ENCODE measurements at regions not wholly inside any gene's neighbourhood (a gene's known extent, or its start where the extent isn't known, plus 50 kb on each side); places are given as distances from the start of the nearest gene placed in this dataset.
"Not testable (repeated sequence)": the region's sequence is repeated elsewhere in the genome, so short reads cannot be mapped to it uniquely, and the experiment has no call there.

DNA sequence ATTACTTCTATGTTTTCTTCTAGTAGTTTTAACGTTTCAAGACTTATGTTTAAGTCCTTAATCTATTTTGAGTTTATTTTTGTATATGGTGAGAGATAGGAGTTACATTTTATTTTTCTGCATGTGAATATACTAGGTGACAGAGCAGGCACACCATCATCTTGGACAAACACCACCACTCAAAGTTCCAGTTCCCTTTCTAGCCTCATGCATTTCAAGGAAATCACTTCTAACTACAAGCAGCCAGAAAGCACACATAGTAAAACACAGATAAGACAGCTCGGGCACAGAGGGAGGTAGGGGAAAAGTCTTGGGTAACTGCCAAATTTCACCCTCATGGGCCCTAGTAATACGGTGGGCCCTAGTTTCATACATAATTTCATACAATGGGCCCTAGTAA lies 609.4 kb upstream of the HS3ST5 start:
- DNase-seq (ENCODE audit: low spot score), result no peak

DNA sequence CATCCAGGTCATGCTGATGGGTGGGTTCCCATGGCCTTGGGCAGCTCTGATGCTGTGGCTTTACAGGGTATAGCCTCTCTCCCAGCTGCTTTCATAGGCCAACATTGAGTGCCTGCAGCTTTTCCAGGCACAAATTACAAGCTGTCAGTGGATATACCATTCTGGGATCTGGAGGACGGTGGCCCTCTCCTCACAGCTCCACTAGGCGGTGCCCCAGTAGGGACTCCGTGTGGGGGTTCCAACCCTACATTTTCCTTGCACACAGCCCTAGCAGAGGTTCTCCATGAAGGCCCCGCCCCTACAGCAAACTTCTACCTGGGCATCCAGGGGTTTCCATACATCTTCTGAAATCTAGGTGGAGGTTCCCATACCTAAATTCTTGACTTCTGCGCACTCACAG lies 602.6 kb upstream of the HS3ST5 start:
- DNase-seq (ENCODE audit: low spot score), result no peak

DNA sequence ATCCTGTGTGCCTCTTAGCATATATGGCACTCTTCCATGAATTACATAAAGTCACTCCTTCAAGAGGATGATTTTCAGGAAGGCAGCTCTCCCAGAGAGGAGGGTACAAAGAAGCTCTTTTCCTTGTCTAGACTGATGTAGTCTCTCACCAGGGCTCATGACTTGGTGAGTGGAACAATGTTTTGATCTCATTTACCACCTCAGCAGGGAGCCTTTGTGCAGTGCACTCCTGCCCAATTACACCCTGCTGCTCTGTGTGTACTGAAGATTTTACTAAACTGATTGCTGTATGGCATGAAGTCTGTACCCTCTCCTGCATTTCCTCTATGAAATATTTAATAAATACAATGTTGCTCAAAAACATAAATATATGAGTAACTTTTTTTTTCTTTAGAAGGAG lies 598.3 kb upstream of the HS3ST5 start:
- DNase-seq (ENCODE audit: low spot score), result no peak

DNA sequence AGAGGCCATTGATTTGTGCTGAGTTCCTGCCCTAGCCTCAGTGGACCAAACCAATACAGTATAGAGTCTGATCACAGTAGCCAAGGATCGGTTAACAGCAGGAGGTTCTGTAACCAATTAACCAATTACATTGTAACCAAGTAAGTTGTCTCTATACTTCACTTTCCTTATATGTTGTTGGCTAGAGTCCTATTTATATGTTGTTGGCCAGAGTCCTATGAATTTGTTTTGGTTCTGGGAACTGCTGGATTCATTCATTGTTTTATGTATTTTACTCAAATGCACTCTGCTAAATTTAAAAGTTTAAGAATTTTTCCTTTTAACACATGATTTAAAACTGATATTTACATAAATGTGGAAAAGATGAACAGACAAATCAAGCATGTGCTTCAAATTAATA lies 597.4 kb upstream of the HS3ST5 start:
- DNase-seq (ENCODE audit: low spot score), result no peak

DNA sequence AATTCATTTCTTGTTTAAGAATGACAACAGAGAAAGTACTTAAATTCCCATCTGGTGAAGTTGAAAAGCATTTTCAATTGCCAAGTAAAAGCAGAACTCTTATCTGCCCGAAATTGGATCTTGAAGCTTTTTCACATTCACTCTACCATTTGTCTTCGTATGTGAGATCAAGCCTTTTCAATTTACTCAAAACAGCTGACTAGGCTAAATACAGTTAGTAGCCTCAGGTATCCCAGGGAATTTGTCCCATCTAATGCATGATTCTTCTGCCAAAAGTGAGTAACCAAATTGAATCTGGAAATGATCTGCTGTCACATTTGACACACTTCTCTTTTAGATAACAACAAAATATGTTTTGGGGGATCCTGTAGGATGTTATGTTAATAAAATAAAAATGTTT lies 596.8 kb upstream of the HS3ST5 start:
- no peak for DNase-seq (ENCODE audit: low spot score)

DNA sequence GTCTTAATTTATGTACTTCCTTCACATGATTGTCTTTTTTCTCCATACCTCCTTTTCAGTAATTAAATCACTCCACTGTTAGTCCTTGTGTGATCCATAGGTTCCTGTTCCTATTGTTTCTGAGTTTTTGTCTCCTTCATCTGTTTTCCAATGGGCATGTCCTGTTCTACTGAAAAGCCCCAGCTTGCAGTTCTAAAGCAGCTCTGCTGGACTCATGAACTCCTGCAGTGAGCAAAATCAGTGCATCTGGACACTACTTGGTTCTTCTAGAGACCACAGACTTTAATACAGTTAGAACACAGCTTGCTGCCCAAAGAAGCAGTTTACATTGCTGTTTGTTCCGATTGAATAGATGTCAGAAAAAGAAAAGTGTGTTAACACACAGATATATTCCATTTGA lies 593.3 kb upstream of the HS3ST5 start:
- no peak for DNase-seq (ENCODE audit: low spot score)

DNA sequence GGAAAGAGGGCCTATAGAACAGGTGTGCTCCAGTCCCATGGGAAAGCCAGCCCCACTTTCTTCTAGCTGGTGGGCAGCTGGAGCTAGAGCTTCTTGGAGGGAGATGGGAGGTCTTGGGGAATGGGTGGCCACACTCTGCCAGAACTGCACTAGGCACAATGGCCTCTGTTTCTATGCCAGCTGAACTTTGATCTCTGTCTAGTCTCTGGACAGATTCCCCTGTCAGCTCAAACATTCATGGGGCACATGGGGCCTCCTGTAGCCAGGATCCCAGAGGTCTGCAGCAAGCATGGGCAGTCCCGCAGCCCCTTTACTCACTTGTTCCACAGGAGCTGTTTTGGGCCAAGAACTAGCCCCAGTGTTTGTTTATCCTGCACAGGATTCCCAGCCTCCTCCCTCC lies 591.3 kb upstream of the HS3ST5 start:
- DNase-seq (ENCODE audit: low spot score), result no peak

DNA sequence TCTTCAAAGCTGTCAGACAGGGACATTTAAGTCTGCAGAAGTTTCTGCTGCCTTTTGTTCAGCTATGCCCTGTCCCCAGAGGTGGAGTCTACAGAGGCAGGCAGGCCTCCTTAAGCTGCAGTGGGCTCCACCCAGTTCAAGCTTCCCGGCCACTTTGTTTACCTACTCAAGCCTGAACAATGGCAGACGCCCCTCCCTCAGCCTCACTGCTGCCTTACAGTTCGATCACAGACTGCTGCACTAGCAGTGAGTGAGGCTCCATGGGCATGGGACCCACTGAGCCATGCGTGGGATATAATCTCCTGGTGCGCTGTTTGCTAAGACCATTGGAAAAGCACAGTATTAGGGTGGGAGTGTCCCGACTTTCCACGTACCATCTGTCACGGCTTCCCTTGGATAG lies 585.9 kb upstream of the HS3ST5 start:
- DNase-seq (ENCODE audit: low spot score), result not testable (repeated sequence)

DNA sequence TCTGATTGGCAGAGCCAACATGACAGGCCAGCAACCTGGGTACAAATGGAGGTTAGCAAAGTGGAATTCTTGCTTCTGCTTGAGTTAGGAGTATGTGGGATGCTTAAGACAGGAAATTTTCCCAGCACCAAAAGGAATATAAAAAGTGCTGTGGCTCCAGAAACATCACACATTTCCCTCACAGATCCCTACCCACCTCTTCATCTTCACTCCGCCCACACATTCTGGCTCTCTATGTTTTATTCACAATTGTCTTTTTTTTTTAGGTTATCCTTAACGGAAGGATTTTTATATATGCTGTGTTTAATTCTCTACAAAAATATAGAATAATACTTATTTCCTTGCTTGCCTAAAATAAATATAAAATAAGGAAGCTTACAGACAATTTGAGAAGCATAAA lies 563.3 kb upstream of the HS3ST5 start:
- DNase-seq (ENCODE audit: low spot score), result no peak

DNA sequence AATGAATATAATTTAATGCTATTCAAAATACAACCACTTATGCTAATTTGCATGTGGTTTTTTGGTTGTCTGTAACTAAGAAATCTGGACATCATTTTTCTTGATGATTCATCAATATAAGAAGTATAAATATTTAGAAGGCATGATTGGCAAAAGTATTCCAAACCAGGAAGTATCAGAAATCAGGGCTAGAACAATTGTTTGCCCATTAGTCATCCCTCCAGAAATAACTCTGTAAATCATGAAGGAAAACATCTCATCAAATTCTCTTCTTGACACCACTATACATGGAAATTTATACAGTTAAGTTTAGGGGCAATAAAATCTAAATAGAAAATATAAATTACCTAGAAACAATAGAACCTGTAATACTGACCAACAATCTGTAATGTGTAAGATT lies 554.7 kb upstream of the HS3ST5 start:
- no peak for DNase-seq (ENCODE audit: low spot score)

DNA sequence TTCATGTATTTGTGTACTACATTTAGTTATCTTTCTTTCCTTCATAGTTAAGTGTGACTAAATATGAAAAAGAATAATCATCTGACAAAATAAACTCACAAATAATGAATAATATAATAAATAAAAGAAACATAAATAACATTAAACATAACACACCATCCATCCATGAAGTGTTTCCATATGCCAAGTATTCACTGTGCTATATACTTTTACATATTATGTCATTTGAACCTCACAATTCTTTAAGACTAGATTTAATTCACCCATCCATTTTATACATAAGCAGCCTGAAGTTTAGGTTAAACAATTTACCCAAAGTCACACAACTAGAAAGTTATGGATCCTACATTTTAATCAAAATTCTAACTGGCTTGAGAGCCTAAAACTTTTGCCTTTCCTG lies 549.4 kb upstream of the HS3ST5 start:
- no peak for DNase-seq (ENCODE audit: low spot score)

DNA sequence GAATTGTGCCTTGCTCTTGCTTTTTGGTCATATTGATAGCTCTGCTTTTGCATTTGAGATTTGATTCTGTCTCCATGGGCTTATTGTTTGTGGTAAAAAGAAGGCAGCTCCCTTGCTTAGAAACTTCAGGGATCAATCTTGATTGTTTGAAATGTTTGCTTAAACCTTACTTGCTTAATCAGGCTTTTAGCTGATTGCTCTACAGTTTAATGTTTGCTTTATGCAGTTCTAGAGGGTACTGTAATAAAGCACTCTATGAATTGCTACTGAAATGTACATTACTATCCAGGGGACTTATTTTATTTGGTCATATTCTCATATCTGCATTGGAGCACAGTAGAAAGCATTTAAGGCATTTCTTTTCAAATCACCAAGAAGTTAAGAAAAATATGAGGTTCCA lies 545.4 kb upstream of the HS3ST5 start:
- DNase-seq (ENCODE audit: low spot score), result no peak

DNA sequence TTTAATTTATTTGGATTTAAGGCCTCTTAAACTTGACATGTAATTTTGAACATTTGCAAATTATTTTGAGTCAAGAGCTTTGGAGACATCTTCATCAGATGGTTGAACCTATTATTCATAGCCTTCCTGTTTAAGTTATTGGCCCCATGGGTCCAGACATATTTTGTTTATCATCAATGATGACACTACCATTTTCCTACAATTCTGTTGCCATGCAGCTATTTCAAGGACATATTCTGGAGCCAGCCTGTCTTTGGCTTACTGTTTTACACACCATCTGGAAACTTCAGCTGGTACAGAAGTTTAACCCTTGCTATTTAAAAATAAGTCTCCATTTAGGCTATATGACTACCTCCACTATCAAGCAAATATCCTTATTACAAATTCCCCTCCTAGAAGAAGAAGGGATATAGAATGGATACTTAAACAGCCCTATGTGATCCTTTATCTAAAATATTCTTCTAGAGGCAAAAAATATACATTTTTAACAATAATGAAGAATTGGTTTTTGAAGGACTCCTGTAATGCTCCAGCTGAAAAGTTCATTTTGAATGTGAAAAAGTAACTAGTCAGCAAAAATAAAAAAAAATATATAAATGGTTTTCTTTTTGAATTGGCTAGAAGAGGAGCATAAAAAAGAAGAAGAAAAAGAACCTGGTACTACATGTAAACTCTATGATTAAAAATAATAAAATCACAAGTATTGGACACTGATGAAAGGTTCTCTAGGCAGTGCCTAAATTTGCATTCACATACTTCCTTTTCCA lies 544.0 kb upstream of the HS3ST5 start:
- no peak for DNase-seq (ENCODE audit: low spot score)

DNA sequence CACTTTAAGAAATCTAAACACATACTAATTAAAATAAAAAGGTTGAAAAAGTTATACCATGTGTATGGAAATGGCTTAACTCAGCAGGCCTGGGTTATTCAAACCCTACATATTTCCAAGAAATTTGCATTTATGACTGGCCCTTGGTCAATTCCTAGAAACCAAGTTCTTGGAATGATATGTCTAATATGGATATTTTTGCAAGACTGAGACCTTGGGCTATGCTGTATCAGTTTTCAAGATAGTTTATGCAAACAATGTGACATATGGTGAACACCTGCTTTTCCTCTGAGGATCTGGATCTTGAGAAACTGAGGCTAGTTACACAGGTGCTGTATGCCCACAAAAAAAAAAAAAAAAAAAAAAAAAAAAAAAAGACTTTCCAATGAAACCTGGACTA lies 536.9 kb upstream of the HS3ST5 start:
- no peak for DNase-seq (ENCODE audit: low spot score)

DNA sequence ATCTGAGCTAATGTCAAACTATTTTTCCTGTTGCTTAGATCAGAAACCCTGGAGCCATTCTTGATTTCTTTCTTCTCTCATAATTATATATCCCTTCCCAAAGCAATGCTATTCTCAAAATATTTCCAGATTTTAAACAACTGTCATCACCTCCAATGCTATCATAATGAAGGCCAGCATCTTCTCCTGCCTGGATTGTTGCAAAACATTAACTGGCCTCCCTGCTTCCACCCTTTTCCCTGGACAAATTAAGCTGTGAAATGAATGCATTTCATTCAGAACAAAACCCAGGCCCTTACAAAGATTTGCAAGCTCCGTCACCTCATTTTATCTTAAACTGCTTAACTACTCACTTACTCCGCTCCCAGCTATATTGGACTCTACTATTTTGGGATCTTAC lies 535.3 kb upstream of the HS3ST5 start:
- no peak for DNase-seq (ENCODE audit: low spot score)

DNA sequence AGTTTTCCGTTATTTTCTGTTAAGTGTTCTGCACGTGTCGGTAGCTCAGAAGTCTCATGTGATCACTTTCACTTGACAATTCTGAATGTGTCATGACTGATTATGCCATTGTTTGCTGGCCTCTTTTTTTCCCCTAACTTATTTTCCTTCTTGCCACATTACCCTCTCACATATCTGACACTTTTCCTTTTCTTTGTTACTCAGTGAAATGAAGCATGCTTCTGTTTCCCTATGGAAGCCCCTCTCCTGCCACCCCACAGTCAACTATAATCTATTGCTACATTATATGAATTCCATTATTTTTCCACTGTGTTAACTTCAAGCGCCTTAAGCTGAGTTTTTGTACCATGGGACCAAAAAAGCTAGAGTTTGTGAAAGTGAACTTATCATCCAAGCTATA lies 531.6 kb upstream of the HS3ST5 start:
- no peak for DNase-seq (ENCODE audit: low spot score)

DNA sequence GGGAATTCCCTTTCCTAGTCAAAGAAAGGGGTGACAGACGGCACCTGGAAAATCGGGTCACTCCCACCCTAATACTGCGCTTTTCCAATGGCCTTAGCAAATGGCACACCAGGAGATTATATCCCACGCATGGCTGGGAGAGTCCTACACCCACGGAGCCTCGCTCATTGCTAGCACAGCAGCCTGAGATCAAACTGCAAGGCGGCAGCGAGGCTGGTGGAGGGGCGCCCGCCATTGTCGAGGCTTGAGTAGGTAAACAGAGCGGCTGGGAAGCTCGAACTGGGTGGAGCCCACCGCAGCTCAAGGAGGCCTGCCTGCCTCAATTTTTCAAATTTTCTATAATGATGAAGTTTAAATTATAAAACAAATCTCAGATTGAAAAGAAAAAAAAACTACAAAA lies 522.7 kb upstream of the HS3ST5 start:
- not testable (repeated sequence) for DNase-seq (ENCODE audit: low spot score)

DNA sequence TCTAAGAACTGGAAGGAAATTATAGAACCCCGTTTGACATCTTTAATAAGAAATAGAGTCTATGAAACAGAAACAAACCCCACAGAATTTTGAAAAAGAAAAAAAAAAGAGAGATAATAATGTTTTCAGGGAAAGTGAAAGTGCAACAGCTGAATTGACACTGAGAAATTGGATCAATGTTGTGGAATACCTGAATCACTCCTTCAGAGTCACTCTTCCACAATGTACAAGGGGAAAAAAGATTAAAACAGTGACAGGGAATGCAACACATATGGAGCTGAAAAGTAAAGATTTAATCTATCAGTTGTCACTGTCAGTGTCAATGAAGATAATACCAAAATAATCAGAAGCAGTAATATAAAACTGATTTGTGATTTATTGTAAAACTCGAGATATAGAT lies 520.8 kb upstream of the HS3ST5 start:
- no peak for DNase-seq (ENCODE audit: low spot score)

DNA sequence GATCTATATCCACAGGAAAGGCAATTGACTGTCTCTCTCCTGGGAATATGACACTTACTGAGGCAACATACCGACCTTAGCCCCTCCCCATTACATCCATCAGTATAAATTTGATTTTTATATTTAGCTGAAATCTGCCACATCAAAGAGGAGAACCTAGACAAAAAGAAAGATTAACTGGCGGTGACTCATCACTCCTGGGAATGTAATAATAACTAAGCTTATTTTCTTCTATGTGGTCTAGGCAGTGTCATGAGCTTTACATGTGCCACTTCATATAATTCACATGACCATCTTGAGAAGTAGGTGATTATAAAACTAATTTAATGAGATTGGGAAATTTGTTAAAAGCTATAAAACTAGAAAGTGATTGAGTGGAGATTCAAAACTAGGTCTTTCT lies 520.0 kb upstream of the HS3ST5 start:
- DNase-seq (ENCODE audit: low spot score), result no peak

DNA sequence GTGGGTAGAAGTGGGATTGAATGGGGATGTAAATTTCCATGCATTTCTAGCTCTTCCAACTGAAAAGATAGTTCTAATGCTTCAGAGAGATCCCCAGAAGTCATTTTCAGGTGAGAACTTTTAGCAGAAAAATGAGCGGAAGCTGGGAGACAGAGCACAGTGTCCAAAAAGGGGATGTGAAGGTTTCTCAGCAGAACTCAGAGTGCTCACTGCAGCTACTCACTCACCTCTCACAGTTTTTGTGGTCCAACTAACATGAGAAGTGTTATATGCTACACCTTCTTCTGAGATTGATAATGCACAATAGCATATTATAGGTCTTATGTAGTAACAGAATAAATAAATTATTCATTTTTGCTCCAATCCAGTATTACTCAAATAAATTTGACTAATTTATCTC lies 519.2 kb upstream of the HS3ST5 start:
- no peak for DNase-seq (ENCODE audit: low spot score)

DNA sequence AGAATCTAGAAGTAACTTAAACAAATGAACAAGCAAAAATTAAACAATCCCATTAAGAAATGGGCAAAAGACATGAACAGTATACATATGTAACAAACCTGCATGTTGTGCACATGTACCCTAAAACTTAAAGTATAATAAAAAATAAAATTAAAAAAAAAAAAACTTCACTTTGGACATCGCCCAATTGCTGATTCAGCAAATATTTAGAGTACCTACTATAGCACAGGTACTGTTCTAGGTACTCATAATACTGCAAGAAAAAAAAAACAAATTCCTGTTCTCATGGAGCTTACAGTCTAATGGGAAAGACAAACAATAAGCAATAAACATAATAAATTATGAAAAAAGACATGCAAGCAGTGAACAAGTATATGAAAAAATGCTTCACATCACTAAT lies 501.5 kb upstream of the HS3ST5 start:
- no peak for DNase-seq (ENCODE audit: low spot score)

DNA sequence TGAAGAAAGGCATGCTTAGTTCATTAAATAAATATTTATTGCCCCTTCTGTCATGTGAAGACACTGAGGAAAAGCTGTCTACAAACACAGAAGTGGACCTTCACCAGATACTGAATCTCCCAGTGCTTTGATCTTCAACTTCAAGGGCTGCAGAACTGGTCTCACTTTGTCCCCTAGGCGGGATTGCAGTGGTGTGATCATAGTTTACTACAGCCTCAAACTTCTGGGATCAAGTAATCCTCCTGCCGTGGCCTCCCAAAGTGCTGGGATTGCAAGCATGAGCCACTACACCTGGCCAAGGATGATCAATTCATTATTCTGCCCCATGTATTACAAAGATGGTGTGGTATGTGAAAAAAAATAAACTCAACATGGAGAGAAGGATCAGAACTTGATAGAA lies 496.2 kb upstream of the HS3ST5 start:
- DNase-seq (ENCODE audit: low spot score), result no peak

DNA sequence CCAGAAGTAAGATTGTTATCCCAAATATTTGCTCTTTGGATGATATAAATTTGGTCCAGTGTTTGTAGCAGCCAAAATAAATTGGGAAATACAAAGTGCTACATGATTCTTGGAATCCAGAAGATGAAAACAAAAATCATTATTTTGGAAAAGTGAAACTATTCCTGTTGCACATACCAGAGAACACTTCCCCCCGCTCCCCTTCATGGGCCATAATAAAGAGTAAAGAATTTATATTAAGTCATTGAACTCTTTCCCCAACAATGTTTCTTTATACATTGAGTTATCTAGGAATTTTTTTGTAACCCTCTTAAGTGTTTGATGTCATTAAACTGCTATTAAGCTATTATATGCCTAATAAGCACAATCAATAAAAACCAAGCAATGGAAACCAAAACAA lies 490.4 kb upstream of the HS3ST5 start:
- DNase-seq (ENCODE audit: low spot score), result no peak

DNA sequence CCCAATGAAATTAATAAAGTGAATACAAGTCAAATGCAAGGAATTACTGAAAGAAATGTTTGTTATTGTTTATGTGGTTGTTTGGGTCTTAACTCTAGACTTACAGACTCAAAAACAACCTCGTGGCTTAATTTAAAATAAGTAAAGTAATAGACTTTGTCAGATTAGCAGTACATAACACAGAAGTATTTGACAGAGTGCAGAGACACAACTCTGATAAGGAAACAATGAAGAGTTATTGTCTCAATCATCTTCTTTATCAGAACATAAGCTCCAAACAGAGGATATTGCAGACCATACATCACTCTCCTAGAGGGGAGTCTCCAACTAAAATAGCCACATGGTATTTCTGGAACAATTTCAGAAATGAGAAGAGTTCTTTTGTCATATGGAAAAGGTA lies 487.7 kb upstream of the HS3ST5 start:
- DNase-seq (ENCODE audit: low spot score), result no peak

Data from mesenteric fat pad (tissue), 1 donor.